H9 (cell line): ENCODE measurements at regions not wholly inside any gene's neighbourhood (a gene's known extent, or its start where the extent isn't known, plus 50 kb on each side); places are given as distances from the start of the nearest gene placed in this dataset.

Experiments used
- DNase-seq: peaks from one replicate; pipeline ENCODE4 v3.0.0-alpha.2; 2017
- H2AFZ ChIP-seq: one replicate; pipeline ENCODE4 v1.6.1; 2013; ENCODE audit warnings: mild to moderate bottlenecking, low read length, control low read depth, moderate library complexity
- H2AK5ac ChIP-seq: 2 replicates; pipeline ENCODE4 v1.6.1; 2013; ENCODE audit warnings: low read length, control low read depth, mixed read lengths; ENCODE audit not compliant: insufficient read length
- H2BK120ac ChIP-seq: one replicate; pipeline ENCODE4 v1.6.1; 2013; ENCODE audit warnings: low read depth, mild to moderate bottlenecking, low read length, control low read depth, inconsistent platforms; ENCODE audit not compliant: poor library complexity, severe bottlenecking
- H2BK12ac ChIP-seq: 2 replicates; pipeline ENCODE4 v1.6.1; 2013; ENCODE audit warnings: low read length, control low read depth, mixed read lengths, low read depth; ENCODE audit not compliant: insufficient read length
- H2BK15ac ChIP-seq: 2 replicates; pipeline ENCODE4 v1.6.1; 2013; ENCODE audit warnings: low read depth, low read length, control low read depth
- H2BK20ac ChIP-seq: one replicate; pipeline ENCODE4 v1.6.1; 2013; ENCODE audit warnings: low read depth, mild to moderate bottlenecking, low read length, control low read depth, inconsistent platforms; ENCODE audit not compliant: poor library complexity, severe bottlenecking
- H2BK5ac ChIP-seq: 2 replicates; pipeline ENCODE4 v1.6.1; 2013; ENCODE audit warnings: low read length, control low read depth, mixed read lengths; ENCODE audit not compliant: insufficient read length
- H3K14ac ChIP-seq: 2 replicates; pipeline ENCODE4 v1.6.1; 2013; ENCODE audit warnings: low read length, control low read depth; ENCODE audit not compliant: insufficient read depth
- H3K18ac ChIP-seq: 2 replicates; pipeline ENCODE4 v1.6.1; 2013; ENCODE audit warnings: low read depth, mild to moderate bottlenecking, mixed read lengths, low read length, control low read depth; ENCODE audit not compliant: insufficient read length
- H3K23ac ChIP-seq: 2 replicates; pipeline ENCODE4 v1.6.1; 2013; ENCODE audit warnings: low read length, control low read depth, mixed read lengths, low read depth; ENCODE audit not compliant: insufficient read length
- H3K23me2 ChIP-seq: 2 replicates; pipeline ENCODE4 v1.6.1; 2013; ENCODE audit warnings: low read depth, mild to moderate bottlenecking, mixed read lengths, low read length, control low read depth; ENCODE audit not compliant: insufficient read length, poor library complexity, severe bottlenecking
- H3K27ac ChIP-seq: 2 replicates; pipeline ENCODE4 v1.5.1; 2013; ENCODE audit warnings: low read length, control low read depth, mixed read lengths, low read depth; ENCODE audit not compliant: insufficient read length
- H3K27me3 ChIP-seq: 2 replicates; pipeline ENCODE4 v1.6.1; 2013; ENCODE audit warnings: low read length, control low read depth, inconsistent platforms; ENCODE audit not compliant: insufficient read depth
- H3K4ac ChIP-seq: 2 replicates; pipeline ENCODE4 v1.6.1; 2013; ENCODE audit warnings: low read depth, mild to moderate bottlenecking, control low read depth, inconsistent platforms, low read length, moderate library complexity
- H3K4me1 ChIP-seq: 2 replicates; pipeline ENCODE4 v1.6.1; 2013; ENCODE audit warnings: low read length, control low read depth, inconsistent platforms; ENCODE audit not compliant: insufficient read depth
- H3K4me2 ChIP-seq: 2 replicates; pipeline ENCODE4 v1.6.1; 2013; ENCODE audit warnings: low read length, control low read depth, mixed read lengths; ENCODE audit not compliant: insufficient read length, insufficient read depth
- H3K56ac ChIP-seq: 2 replicates; pipeline ENCODE4 v1.6.1; 2013; ENCODE audit warnings: low read depth, mild to moderate bottlenecking, mixed read lengths, low read length, control low read depth; ENCODE audit not compliant: insufficient read length
- H3K79me1 ChIP-seq: 2 replicates; pipeline ENCODE4 v1.6.1; 2013; ENCODE audit warnings: low read depth, mild to moderate bottlenecking, moderate library complexity, low read length, control low read depth, inconsistent platforms; ENCODE audit not compliant: insufficient read depth, poor library complexity, severe bottlenecking
- H3K79me2 ChIP-seq: 2 replicates; pipeline ENCODE4 v1.6.1; 2013; ENCODE audit warnings: low read length, control low read depth, inconsistent platforms; ENCODE audit not compliant: insufficient read depth
- H3K9ac ChIP-seq: 2 replicates; pipeline ENCODE4 v1.6.1; 2013; ENCODE audit warnings: low read length, control low read depth, mixed read lengths; ENCODE audit not compliant: insufficient read length; ENCODE audit errors: extremely low read depth
- H3K9me3 ChIP-seq: one replicate; pipeline ENCODE4 v1.6.1; 2013; ENCODE audit warnings: low read depth, low read length, inconsistent platforms; ENCODE audit not compliant: control insufficient read depth
- H3T11ph ChIP-seq: one replicate; pipeline ENCODE4 v1.6.1; 2013; ENCODE audit warnings: mild to moderate bottlenecking, low read length, control low read depth, inconsistent platforms
- H4K20me1 ChIP-seq: one replicate; pipeline ENCODE4 v1.6.1; 2013; ENCODE audit not compliant: control insufficient read depth, insufficient read length, insufficient read depth
- H4K5ac ChIP-seq: 2 replicates; pipeline ENCODE4 v1.6.1; 2013; ENCODE audit warnings: low read depth, mild to moderate bottlenecking, mixed read lengths, low read length, control low read depth; ENCODE audit not compliant: insufficient read length
- H4K8ac ChIP-seq: replicated peaks from 2 replicates; pipeline ENCODE4 v1.6.1; 2013; ENCODE audit warnings: low read length, control low read depth, mixed read lengths, low read depth; ENCODE audit not compliant: insufficient read length
- H4K91ac ChIP-seq: 2 replicates; pipeline ENCODE4 v1.6.1; 2013; ENCODE audit warnings: low read depth, mild to moderate bottlenecking, moderate library complexity, mixed read lengths, low read length, control low read depth; ENCODE audit not compliant: insufficient read length
- H3K27ac Mint-ChIP-seq, 3 experiments: 2 replicates in 2 of 3; 3 replicates in 1 of 3; pipeline ENCODE4 v1.8.0; 2020 to 2021; ENCODE audit warnings: mixed read lengths in 3 of 3, mild to moderate bottlenecking in 1 of 3, moderate library complexity in 1 of 3
- H3K27me3 Mint-ChIP-seq: 2 replicates; pipeline ENCODE4 v1.8.0; 2021; ENCODE audit warnings: low read depth, mild to moderate bottlenecking, moderate library complexity, mixed read lengths
- H3K36me3 Mint-ChIP-seq, 3 experiments: 2 replicates in 2 of 3; 3 replicates in 1 of 3; pipeline ENCODE4 v1.8.0; 2020 to 2021; ENCODE audit warnings: low read depth in 3 of 3, mixed read lengths in 3 of 3; ENCODE audit not compliant: insufficient read depth in 1 of 3
- H3K4me1 Mint-ChIP-seq, 2 experiments: 2 replicates each; pipeline ENCODE4 v1.8.0; 2020; ENCODE audit warnings: mixed read lengths in 2 of 2
- H3K4me3 Mint-ChIP-seq, 2 experiments: 2 replicates in 1 of 2; 3 replicates in 1 of 2; pipeline ENCODE4 v1.8.0; 2020 to 2021; ENCODE audit warnings: mild to moderate bottlenecking in 2 of 2, mixed read lengths in 2 of 2, moderate library complexity in 1 of 2
- H3K9me3 Mint-ChIP-seq, 2 experiments: 2 replicates in 1 of 2; 3 replicates in 1 of 2; pipeline ENCODE4 v1.8.0; 2020; ENCODE audit warnings: mild to moderate bottlenecking in 2 of 2, mixed read lengths in 2 of 2, moderate library complexity in 1 of 2
- WGBS: extraction: QIAGEN DNeasy Blood & Tissue Kit; methylation state at CpG from one replicate; pipeline ENCODE4 v1.1.7; 2013; ENCODE audit warnings: missing lambda C conversion rate, low lambda C conversion rate, mixed read lengths; ENCODE audit not compliant: insufficient read length; ENCODE audit errors: extremely low coverage; 5-methylcytosine and 5-hydroxymethylcytosine counted together
- TF ChIP-seq, protein P1 (sequence below): fragments of 200-600 bp; sonication (generic); conservative IDR thresholded peaks from 3 replicates; pipeline ENCODE4 v1.8.0; 2021; ENCODE audit warnings: antibody characterized with exemption, mild to moderate bottlenecking

- Histone ChIP-seq H3K56ac (no peak overlapping the region), H3T11ph (no peak overlapping the region), H2BK5ac (no peak overlapping the region), H3K23ac (no peak overlapping the region), H3K79me2 (no peaks in the 10 kb centered on the region), H2AK5ac (no peak overlapping the region), H4K20me1 (no peaks in the 10 kb centered on the region), H3K18ac (no peak overlapping the region), H3K79me1 (no peaks in the 10 kb centered on the region), H3K4me2 (no peak overlapping the region), H4K5ac (no peak overlapping the region), H4K8ac (no peak overlapping the region), H2BK12ac (no peak overlapping the region), H3K4me1 (no peaks in the 10 kb centered on the region), H2BK20ac (no peak overlapping the region), H2BK120ac (no peak overlapping the region), H3K27me3 (no peaks in the 10 kb centered on the region), H3K9me3 (no peaks in the 10 kb centered on the region), H2AFZ (no peak overlapping the region), H4K91ac (no peak overlapping the region), H3K4ac (no peak overlapping the region), H3K27ac (no peak overlapping the region), H3K9ac (no peak overlapping the region), H3K23me2 (no peaks in the 10 kb centered on the region), H3K14ac (no peak overlapping the region), H2BK15ac (no peak overlapping the region)
- no CpG with 5 or more reads among the region's 6 CpGs for WGBS
- Mint-ChIP-seq H3K9me3 (no peaks in the 10 kb centered on the region), H3K4me3 (no peak overlapping the region), H3K27me3 (no peaks in the 10 kb centered on the region), H3K4me1 (peaks cover 6 to 7% of the 10 kb centered on the region in 2 experiments), H3K27ac (no peak overlapping the region), H3K36me3 (no peaks in the 10 kb centered on the region)
- TF ChIP-seq, protein P1, sequence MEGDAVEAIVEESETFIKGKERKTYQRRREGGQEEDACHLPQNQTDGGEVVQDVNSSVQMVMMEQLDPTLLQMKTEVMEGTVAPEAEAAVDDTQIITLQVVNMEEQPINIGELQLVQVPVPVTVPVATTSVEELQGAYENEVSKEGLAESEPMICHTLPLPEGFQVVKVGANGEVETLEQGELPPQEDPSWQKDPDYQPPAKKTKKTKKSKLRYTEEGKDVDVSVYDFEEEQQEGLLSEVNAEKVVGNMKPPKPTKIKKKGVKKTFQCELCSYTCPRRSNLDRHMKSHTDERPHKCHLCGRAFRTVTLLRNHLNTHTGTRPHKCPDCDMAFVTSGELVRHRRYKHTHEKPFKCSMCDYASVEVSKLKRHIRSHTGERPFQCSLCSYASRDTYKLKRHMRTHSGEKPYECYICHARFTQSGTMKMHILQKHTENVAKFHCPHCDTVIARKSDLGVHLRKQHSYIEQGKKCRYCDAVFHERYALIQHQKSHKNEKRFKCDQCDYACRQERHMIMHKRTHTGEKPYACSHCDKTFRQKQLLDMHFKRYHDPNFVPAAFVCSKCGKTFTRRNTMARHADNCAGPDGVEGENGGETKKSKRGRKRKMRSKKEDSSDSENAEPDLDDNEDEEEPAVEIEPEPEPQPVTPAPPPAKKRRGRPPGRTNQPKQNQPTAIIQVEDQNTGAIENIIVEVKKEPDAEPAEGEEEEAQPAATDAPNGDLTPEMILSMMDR = no peak
- DNase-seq = no peak
Observed at GRCh38 chr2:153052807-153053559, 334.6 kb downstream of the ARL6IP6 start.
